Neural cell (in vitro differentiated cells): ENCODE measurements at regions not wholly inside any gene's neighbourhood (a gene's known extent, or its start where the extent isn't known, plus 50 kb on each side); places are given as distances from the start of the nearest gene placed in this dataset.

Experiments used
- H2AFZ ChIP-seq: fragments of 200-600, 300-800 bp; sonication (generic), shearing (Covaris generic); 2 replicates; pipeline ENCODE4 v1.6.0; 2014; ENCODE audit warnings: low read depth, mild to moderate bottlenecking, antibody characterized with exemption, low read length, moderate library complexity
- H3F3A ChIP-seq: fragments of 200-600 bp; shearing (Covaris generic); 2 replicates; pipeline ENCODE4 v1.6.1; 2016; ENCODE audit warnings: mild to moderate bottlenecking, moderate library complexity, mixed read lengths, antibody characterized with exemption, low read length; ENCODE audit not compliant: insufficient read depth, poor library complexity, severe bottlenecking
- H3K27ac ChIP-seq: fragments of 200-600, 300-800 bp; sonication (generic), shearing (Covaris generic); 2 replicates; pipeline ENCODE4 v1.5.1; 2014; ENCODE audit warnings: mild to moderate bottlenecking, low read length, moderate library complexity
- H3K27me3 ChIP-seq: fragments of 300-800, 200-600 bp; sonication (generic), shearing (Covaris generic); 2 replicates; pipeline ENCODE4 v1.6.0; 2014; ENCODE audit warnings: mild to moderate bottlenecking, low read depth, low read length, moderate library complexity; ENCODE audit not compliant: insufficient read depth
- H3K36me3 ChIP-seq: fragments of 300-800, 200-600 bp; sonication (generic), shearing (Covaris generic); 2 replicates; pipeline ENCODE4 v1.5.1; 2014; ENCODE audit warnings: mild to moderate bottlenecking, antibody characterized with exemption, low read length, moderate library complexity; ENCODE audit not compliant: insufficient read depth
- H3K4me2 ChIP-seq: fragments of 300-800, 200-600 bp; sonication (generic), shearing (Covaris generic); 2 replicates; pipeline ENCODE4 v1.6.0; 2014; ENCODE audit warnings: mild to moderate bottlenecking, low read length
- H3K4me3 ChIP-seq: fragments of 300-800, 200-600 bp; sonication (generic), shearing (Covaris generic); 2 replicates; pipeline ENCODE4 v1.5.1; 2014; ENCODE audit warnings: mild to moderate bottlenecking, low read length, moderate library complexity
- H3K79me2 ChIP-seq: fragments of 200-600 bp; shearing (Covaris generic); replicated peaks from 2 replicates; pipeline ENCODE4 v1.6.0; 2014; ENCODE audit warnings: mild to moderate bottlenecking, low read length, moderate library complexity; ENCODE audit not compliant: insufficient read depth
- H3K9ac ChIP-seq: fragments of 300-800, 200-600 bp; sonication (generic), shearing (Covaris generic); 2 replicates; pipeline ENCODE4 v1.6.1; 2016; ENCODE audit warnings: mild to moderate bottlenecking, low read length, mixed read lengths
- H3K9me2 ChIP-seq: fragments of 200-600 bp; shearing (Covaris generic); 2 replicates; pipeline ENCODE4 v1.6.1; 2016; ENCODE audit warnings: mild to moderate bottlenecking, low read length, mixed read lengths; ENCODE audit not compliant: insufficient read depth
- H3K9me3 ChIP-seq: fragments of 200-600, 300-800 bp; sonication (generic), shearing (Covaris generic); 2 replicates; pipeline ENCODE4 v1.6.1; 2016; ENCODE audit warnings: mild to moderate bottlenecking, mixed run types, low read length, moderate library complexity, mixed read lengths
- H4K20me1 ChIP-seq: fragments of 200-600 bp; shearing (Covaris generic); 2 replicates; pipeline ENCODE4 v1.6.1; 2016; ENCODE audit warnings: mild to moderate bottlenecking, mixed run types; ENCODE audit not compliant: insufficient read depth
- CTCF ChIP-seq: fragments of 450-650 bp; IDR thresholded peaks from 2 replicates; pipeline ENCODE4 v1.5.1; 2014; ENCODE audit warnings: antibody characterized with exemption, mild to moderate bottlenecking, moderate library complexity; ENCODE audit not compliant: poor library complexity, severe bottlenecking
- EZH2 ChIP-seq: fragments of 200-600, 300-800 bp; shearing (Covaris generic), sonication (generic); IDR thresholded peaks from 2 replicates; pipeline ENCODE4 v1.6.1; 2014; ENCODE audit warnings: antibody characterized with exemption, low read length, borderline replicate concordance, mild to moderate bottlenecking; ENCODE audit not compliant: insufficient read depth, poor library complexity, severe bottlenecking
- MXI1 ChIP-seq: fragments of 450-650 bp; conservative IDR thresholded peaks from 2 replicates; pipeline ENCODE4 v1.6.1; 2014; ENCODE audit warnings: antibody characterized with exemption, mild to moderate bottlenecking; ENCODE audit not compliant: poor library complexity, severe bottlenecking
- POLR2AphosphoS5 ChIP-seq: IDR thresholded peaks from 2 replicates; pipeline ENCODE4 v1.6.1; 2012
- RAD21 ChIP-seq: fragments of 450-650 bp; conservative IDR thresholded peaks from 2 replicates; pipeline ENCODE4 v1.6.1; 2014; ENCODE audit warnings: antibody characterized with exemption, mild to moderate bottlenecking, moderate library complexity
- SMC3 ChIP-seq: fragments of 450-650 bp; conservative IDR thresholded peaks from 2 replicates; pipeline ENCODE4 v1.6.1; 2014; ENCODE audit warnings: antibody characterized with exemption, mild to moderate bottlenecking, moderate library complexity; ENCODE audit not compliant: poor library complexity
- TAF1 ChIP-seq: IDR thresholded peaks from 2 replicates; pipeline ENCODE4 v1.6.1; 2012; ENCODE audit warnings: low read depth
- TF ChIP-seq, protein P1 (sequence below): IDR thresholded peaks from 2 replicates; pipeline ENCODE4 v1.6.1; 2012; ENCODE audit warnings: borderline replicate concordance

GRCh38 chr1:173424782-173425407, 52.2 kb upstream of the PRDX6 start:
- no peak for TF ChIP-seq POLR2AphosphoS5
- no peak overlapping the region for H2AFZ ChIP-seq
- no peaks in the 10 kb centered on the region for H3K79me2 ChIP-seq
- H3F3A ChIP-seq, result no peaks in the 10 kb centered on the region
- no peaks in the 10 kb centered on the region for H3K36me3 ChIP-seq
- H3K9me3 ChIP-seq, result no peaks in the 10 kb centered on the region
- H3K4me2 ChIP-seq, result no peak overlapping the region
- no peaks in the 10 kb centered on the region for H3K27me3 ChIP-seq
- no peak overlapping the region for H3K27ac ChIP-seq
- H4K20me1 ChIP-seq, result no peaks in the 10 kb centered on the region
- H3K9ac ChIP-seq, result no peak overlapping the region
- H3K9me2 ChIP-seq, result no peaks in the 10 kb centered on the region
- H3K4me3 ChIP-seq, result no peak overlapping the region

DNA sequence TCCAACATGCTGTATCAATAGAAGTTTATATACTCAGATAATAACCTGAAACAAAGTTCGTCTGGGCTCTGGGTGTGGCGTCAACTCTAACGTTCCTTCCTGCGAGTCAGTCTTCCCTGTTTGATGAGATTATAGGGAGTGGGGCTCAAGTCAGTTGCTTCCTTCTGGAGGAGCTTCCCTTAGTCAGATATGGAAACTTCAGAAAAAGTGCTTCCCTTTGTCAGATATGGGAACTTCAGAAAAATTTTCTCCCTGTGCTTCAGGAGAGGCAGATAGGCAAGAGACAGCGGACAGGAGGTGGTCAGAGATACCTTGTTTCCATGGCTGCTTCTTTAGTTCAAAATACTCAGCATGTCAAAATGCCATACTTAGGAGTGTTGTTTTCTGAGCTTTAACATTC, 51.1 kb upstream of the PRDX6 start:
- no peaks in the 10 kb centered on the region for H3K9me3 ChIP-seq
- H2AFZ ChIP-seq, result no peak overlapping the region
- no peaks in the 10 kb centered on the region for H3F3A ChIP-seq
- no peaks in the 10 kb centered on the region for H3K36me3 ChIP-seq
- H3K27ac ChIP-seq, result no peak overlapping the region
- no peaks in the 10 kb centered on the region for H3K79me2 ChIP-seq
- H3K4me2 ChIP-seq, result no peak overlapping the region
- no peak overlapping the region for H3K9ac ChIP-seq
- no peaks in the 10 kb centered on the region for H4K20me1 ChIP-seq
- no peaks in the 10 kb centered on the region for H3K27me3 ChIP-seq
- no peak overlapping the region for H3K4me3 ChIP-seq
- TF ChIP-seq RAD21 (no peak), POLR2AphosphoS5 (no peak), CTCF (no peak)
- TF ChIP-seq, protein P1, sequence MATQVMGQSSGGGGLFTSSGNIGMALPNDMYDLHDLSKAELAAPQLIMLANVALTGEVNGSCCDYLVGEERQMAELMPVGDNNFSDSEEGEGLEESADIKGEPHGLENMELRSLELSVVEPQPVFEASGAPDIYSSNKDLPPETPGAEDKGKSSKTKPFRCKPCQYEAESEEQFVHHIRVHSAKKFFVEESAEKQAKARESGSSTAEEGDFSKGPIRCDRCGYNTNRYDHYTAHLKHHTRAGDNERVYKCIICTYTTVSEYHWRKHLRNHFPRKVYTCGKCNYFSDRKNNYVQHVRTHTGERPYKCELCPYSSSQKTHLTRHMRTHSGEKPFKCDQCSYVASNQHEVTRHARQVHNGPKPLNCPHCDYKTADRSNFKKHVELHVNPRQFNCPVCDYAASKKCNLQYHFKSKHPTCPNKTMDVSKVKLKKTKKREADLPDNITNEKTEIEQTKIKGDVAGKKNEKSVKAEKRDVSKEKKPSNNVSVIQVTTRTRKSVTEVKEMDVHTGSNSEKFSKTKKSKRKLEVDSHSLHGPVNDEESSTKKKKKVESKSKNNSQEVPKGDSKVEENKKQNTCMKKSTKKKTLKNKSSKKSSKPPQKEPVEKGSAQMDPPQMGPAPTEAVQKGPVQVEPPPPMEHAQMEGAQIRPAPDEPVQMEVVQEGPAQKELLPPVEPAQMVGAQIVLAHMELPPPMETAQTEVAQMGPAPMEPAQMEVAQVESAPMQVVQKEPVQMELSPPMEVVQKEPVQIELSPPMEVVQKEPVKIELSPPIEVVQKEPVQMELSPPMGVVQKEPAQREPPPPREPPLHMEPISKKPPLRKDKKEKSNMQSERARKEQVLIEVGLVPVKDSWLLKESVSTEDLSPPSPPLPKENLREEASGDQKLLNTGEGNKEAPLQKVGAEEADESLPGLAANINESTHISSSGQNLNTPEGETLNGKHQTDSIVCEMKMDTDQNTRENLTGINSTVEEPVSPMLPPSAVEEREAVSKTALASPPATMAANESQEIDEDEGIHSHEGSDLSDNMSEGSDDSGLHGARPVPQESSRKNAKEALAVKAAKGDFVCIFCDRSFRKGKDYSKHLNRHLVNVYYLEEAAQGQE, result no peak
- no peaks in the 10 kb centered on the region for H3K9me2 ChIP-seq

DNA sequence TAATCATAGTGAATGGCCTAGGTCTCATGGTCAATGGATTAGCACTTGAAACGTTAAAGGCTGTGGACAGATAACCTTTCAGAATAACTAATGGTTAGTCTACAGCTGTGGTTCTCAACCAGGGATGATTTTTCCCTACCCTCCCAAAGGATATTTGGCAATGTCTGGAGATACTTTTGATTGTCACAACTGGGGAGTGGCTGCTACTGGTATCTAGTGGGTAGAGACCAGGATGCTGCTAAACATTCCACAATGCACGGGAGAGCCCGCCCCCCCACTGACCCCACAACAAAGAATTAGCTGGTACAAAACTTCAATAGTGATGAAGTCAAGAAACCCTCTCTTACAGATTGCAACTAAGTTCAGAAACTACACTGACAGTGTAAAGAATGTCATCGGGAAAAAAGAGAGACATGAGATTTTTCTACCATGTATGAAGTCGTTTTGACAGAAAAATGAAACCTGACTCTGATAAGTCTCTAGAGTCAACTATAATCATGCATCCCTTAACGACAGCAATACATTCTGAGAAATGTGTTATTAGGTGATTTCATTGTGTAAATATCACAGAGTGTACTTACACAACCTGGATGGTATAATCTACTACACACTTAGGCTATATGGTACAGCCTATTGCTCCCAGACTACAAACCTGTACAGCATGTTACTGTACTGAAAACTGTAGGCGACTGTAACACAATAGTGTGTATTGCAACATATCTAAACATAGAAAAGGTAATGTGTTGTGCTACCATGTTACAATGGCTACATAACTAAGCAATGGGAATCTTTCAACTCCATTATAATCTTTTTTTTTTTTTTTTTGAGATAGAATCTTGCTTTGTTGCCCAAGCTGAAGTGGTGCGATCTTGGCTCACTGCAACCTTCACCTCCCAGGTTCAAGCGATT, 49.7 kb upstream of the PRDX6 start:
- H3K4me3 ChIP-seq, result no peak overlapping the region
- no peaks in the 10 kb centered on the region for H4K20me1 ChIP-seq
- TF ChIP-seq MXI1, result no peak
- TF ChIP-seq EZH2, result no peak
- no peak for TF ChIP-seq TAF1
- TF ChIP-seq CTCF, result no peak
- TF ChIP-seq SMC3, result no peak
- no peak overlapping the region for H3K4me2 ChIP-seq
- no peaks in the 10 kb centered on the region for H3K27me3 ChIP-seq
- no peaks in the 10 kb centered on the region for H3K9me2 ChIP-seq
- H3F3A ChIP-seq, result no peaks in the 10 kb centered on the region
- no peak overlapping the region for H3K9ac ChIP-seq
- no peaks in the 10 kb centered on the region for H3K9me3 ChIP-seq
- no peak overlapping the region for H3K27ac ChIP-seq
- no peaks in the 10 kb centered on the region for H3K79me2 ChIP-seq
- no peak overlapping the region for H2AFZ ChIP-seq
- H3K36me3 ChIP-seq, result no peaks in the 10 kb centered on the region
